Mesothelial cell of epicardium (in vitro differentiated cells): ENCODE measurements at regions not wholly inside any gene's neighbourhood (a gene's known extent, or its start where the extent isn't known, plus 50 kb on each side); places are given as distances from the start of the nearest gene placed in this dataset.

Experiments used
- DNase-seq, 2 experiments: peaks; one replicate each; pipeline ENCODE4 v3.0.0; 2021; ENCODE audit warnings: low spot score in 2 of 2; ENCODE audit not compliant: unreplicated experiment in 2 of 2
- H3K27ac Mint-ChIP-seq: 2 replicates; pipeline ENCODE4 v1.8.0; 2021; ENCODE audit warnings: mixed read lengths
- H3K27me3 Mint-ChIP-seq: 2 replicates; pipeline ENCODE4 v1.8.0; 2021; ENCODE audit warnings: low read depth, mixed read lengths
- H3K36me3 Mint-ChIP-seq: 2 replicates; pipeline ENCODE4 v1.8.0; 2021; ENCODE audit warnings: mixed read lengths
- H3K4me1 Mint-ChIP-seq: 2 replicates; pipeline ENCODE4 v1.8.0; 2021; ENCODE audit warnings: mixed read lengths
- H3K4me3 Mint-ChIP-seq: 2 replicates; pipeline ENCODE4 v1.8.0; 2021; ENCODE audit warnings: mild to moderate bottlenecking, moderate library complexity, mixed read lengths
- H3K9me3 Mint-ChIP-seq: 2 replicates; pipeline ENCODE4 v1.8.0; 2021; ENCODE audit warnings: mixed read lengths
- TF ChIP-seq, protein P1 (sequence below): fragments of 200-600 bp; sonication (generic); IDR thresholded peaks from one replicate; pipeline ENCODE4 v1.5.0; 2021; ENCODE audit warnings: antibody characterized with exemption; ENCODE audit not compliant: unreplicated experiment

DNA sequence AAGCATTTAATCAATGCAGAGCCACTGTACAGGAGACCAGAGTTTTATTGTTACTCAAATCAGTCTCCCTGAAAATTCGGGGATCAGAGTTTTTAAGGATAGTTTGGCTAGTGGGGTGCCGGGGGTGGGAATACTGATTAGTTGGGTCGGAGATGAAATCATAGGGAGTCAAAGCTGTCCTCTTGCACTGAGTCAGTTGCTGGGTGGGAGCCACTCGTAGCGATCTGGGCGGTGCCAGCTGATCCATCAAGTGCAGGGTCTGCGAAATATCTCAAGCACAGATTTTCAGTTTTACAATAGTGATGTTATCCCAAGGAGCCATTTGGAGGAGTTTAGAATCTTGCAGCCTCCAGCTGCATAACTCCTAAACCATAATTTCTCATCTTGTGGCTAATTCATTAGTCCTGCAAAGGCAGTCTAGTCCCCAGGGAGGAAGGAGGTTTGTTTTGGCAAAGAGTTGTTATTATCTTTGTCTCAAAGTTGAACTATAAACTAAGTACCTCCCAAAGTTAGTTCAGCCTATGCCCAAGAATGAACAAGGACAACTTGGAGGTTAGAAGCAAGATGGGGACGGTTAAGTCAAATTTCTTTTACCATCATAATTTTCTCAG is 169.4 kb upstream of the PLEKHG7 start:
- no peak for DNase-seq
- TF ChIP-seq, protein P1, sequence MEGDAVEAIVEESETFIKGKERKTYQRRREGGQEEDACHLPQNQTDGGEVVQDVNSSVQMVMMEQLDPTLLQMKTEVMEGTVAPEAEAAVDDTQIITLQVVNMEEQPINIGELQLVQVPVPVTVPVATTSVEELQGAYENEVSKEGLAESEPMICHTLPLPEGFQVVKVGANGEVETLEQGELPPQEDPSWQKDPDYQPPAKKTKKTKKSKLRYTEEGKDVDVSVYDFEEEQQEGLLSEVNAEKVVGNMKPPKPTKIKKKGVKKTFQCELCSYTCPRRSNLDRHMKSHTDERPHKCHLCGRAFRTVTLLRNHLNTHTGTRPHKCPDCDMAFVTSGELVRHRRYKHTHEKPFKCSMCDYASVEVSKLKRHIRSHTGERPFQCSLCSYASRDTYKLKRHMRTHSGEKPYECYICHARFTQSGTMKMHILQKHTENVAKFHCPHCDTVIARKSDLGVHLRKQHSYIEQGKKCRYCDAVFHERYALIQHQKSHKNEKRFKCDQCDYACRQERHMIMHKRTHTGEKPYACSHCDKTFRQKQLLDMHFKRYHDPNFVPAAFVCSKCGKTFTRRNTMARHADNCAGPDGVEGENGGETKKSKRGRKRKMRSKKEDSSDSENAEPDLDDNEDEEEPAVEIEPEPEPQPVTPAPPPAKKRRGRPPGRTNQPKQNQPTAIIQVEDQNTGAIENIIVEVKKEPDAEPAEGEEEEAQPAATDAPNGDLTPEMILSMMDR, result no peak
- peaks cover 16% of the 10 kb centered on the region for H3K4me1 Mint-ChIP-seq
- no peaks in the 10 kb centered on the region for H3K27me3 Mint-ChIP-seq
- peak overlapping the region; percentile 32 for H3K27ac Mint-ChIP-seq
- no peak overlapping the region for H3K4me3 Mint-ChIP-seq
- no peaks in the 10 kb centered on the region for H3K36me3 Mint-ChIP-seq
- peaks cover 4% of the 10 kb centered on the region for H3K9me3 Mint-ChIP-seq

DNA sequence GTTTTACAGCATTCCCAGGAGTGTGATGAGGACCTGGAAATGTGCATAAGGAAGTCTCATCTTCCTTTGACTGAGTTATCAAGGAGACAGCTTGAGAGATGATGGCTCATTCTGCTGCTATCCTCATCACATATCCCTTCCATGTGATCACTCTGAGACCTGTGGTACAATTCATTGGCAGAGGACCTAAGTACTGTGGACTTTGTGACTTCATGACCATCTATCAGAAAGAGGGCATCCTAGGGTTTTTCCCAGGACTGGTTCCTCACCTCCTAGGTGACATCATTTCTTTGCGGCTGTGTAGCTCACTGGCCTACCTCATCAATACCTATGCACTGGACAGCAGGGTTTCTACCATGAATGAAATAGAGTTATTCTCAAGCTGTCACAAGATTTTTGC is 172.1 kb upstream of the PLEKHG7 start:
- no peak for DNase-seq
- Mint-ChIP-seq H3K4me1 (peaks cover 8% of the 10 kb centered on the region), H3K36me3 (no peaks in the 10 kb centered on the region), H3K9me3 (peaks cover 4% of the 10 kb centered on the region), H3K27ac (no peak overlapping the region), H3K27me3 (no peaks in the 10 kb centered on the region), H3K4me3 (no peak overlapping the region)
- TF ChIP-seq, protein P1, result no peak

DNA sequence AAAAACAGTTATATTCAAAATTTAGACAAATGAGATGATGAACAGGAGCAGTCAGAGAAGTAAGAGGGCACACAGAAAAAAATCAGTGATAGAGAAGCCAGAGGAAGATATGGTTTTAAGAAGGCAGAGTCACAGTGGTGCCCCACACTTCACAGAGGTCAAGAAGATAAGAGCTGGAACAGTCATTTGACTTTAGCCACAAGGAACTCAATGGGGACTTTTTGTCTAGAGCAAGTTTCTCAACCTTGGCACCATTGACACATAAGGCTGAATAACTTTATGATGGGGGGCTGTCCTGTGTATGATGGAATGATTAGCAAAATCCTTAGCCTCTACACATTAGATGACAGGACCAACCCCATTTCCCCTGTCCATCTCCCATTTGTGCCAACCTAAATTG is 172.8 kb upstream of the PLEKHG7 start:
- Mint-ChIP-seq H3K36me3 (no peaks in the 10 kb centered on the region), H3K27ac (no peak overlapping the region), H3K27me3 (no peaks in the 10 kb centered on the region), H3K4me3 (no peak overlapping the region), H3K9me3 (peaks cover 4% of the 10 kb centered on the region), H3K4me1 (peaks cover 8% of the 10 kb centered on the region)
- TF ChIP-seq, protein P1, result no peak
- no peak for DNase-seq

DNA sequence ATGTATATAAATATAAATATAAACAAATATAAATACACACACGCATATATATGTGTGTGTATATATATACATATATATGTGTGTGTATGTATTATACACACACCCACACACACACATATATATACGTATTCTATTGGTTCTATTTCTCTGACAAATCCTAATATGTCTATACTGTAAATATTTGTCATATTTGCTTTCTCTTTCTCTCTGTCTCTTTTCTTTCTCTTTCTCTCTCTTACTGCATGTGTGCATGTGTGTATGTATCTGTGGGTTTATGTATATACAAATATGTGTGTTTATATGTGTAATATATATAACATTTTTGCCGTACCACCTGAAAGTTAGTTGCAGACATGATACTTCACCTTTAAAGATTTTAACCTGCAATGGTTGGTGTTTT is 174.2 kb upstream of the PLEKHG7 start:
- no peak overlapping the region for H3K4me3 Mint-ChIP-seq
- H3K27me3 Mint-ChIP-seq, result no peaks in the 10 kb centered on the region
- TF ChIP-seq, protein P1, result no peak
- no peak for DNase-seq
- H3K36me3 Mint-ChIP-seq, result no peaks in the 10 kb centered on the region
- peaks cover 6% of the 10 kb centered on the region for H3K4me1 Mint-ChIP-seq
- no peak overlapping the region for H3K27ac Mint-ChIP-seq
- peaks cover 5% of the 10 kb centered on the region for H3K9me3 Mint-ChIP-seq

DNA sequence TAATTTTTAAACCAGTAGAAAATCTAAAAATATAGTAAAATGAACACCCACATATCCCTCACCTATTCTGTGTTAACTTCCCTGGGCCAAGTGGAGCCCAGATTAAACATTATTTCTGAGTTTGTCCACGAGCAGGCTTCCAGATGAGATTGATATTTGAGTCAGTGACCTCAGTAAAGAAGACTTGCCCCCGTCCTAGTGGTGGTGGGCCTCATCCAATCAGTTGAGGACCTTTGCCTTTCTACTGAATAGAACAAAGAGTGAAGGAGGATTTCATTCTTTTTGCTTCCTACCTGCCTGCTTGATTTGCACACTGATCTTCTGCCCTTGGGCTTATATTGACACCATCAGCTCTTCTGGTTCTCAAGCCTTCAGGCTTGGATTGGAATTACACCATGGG is 174.7 kb upstream of the PLEKHG7 start:
- peaks cover 1% of the 10 kb centered on the region for H3K4me1 Mint-ChIP-seq
- peaks cover 10% of the 10 kb centered on the region for H3K9me3 Mint-ChIP-seq
- H3K27ac Mint-ChIP-seq, result no peak overlapping the region
- H3K36me3 Mint-ChIP-seq, result no peaks in the 10 kb centered on the region
- no peak overlapping the region for H3K4me3 Mint-ChIP-seq
- no peaks in the 10 kb centered on the region for H3K27me3 Mint-ChIP-seq
- DNase-seq, result no peak
- TF ChIP-seq, protein P1, result no peak

DNA sequence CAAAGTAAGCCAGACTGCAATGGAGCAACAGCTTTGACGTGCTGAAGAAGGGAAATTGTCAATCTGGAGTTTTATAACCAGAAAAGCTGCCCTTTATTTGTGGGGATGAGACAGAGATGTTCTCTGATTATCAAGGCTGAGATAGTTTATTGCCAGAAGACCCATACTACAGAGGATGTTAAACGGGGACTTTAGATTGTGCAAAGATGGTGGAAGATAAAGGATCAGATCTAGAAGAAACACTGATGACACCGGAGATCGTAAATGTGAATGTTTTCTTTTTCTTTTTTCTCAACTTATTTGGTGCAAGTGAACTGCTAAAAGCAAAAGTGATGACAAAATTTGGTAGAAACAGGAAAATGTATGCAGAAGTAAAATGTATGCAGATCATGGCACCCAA is 178.3 kb upstream of the PLEKHG7 start:
- TF ChIP-seq, protein P1, result no peak
- DNase-seq, result no peak
- Mint-ChIP-seq H3K27ac (no peak overlapping the region), H3K36me3 (no peaks in the 10 kb centered on the region), H3K4me1 (no peaks in the 10 kb centered on the region), H3K4me3 (no peak overlapping the region), H3K27me3 (no peaks in the 10 kb centered on the region), H3K9me3 (peaks cover 9% of the 10 kb centered on the region)
